ENCODE measurements at regions not wholly inside any gene's neighbourhood (a gene's known extent, or its start where the extent isn't known, plus 50 kb on each side); places are given as distances from the start of the nearest gene placed in this dataset.

GRCh38 chr20:41925476-41925875 lies 307.3 kb upstream of the CHD6 start (continued):
- no peak for TF ChIP-seq RAD21 (IDR thresholded peaks at IDR 0.05 in 1 of 2, conservative IDR thresholded peaks at IDR 0.05 in 1 of 2; ENCODE audit: low read depth in 2 of 2, low read length in 2 of 2)

All from H1 (cell line).